Skeletal muscle tissue (tissue), 3 donors: ENCODE measurements at regions not wholly inside any gene's neighbourhood (a gene's known extent, or its start where the extent isn't known, plus 50 kb on each side); places are given as distances from the start of the nearest gene placed in this dataset.

Experiments
- H3K27ac ChIP-seq: one replicate; pipeline ENCODE4 v1.7.0; 2013; ENCODE audit warnings: mild to moderate bottlenecking, low read depth, low read length, inconsistent platforms
- H3K27me3 ChIP-seq, 3 donors: one replicate each; pipeline ENCODE4 v1.7.0; 2013; ENCODE audit warnings: low read length in 3 of 3; ENCODE audit not compliant: control insufficient read depth in 3 of 3, insufficient read depth in 3 of 3
- H3K36me3 ChIP-seq, 3 donors: one replicate each; pipeline ENCODE4 v1.7.0; 2013; ENCODE audit warnings: low read length in 3 of 3; ENCODE audit not compliant: control insufficient read depth in 3 of 3, insufficient read depth in 3 of 3
- H3K4me1 ChIP-seq, 3 donors: one replicate each; pipeline ENCODE4 v1.7.0; 2013; ENCODE audit warnings: low read length in 3 of 3, mild to moderate bottlenecking in 3 of 3; ENCODE audit not compliant: control insufficient read depth in 3 of 3, insufficient read depth in 3 of 3
- H3K4me3 ChIP-seq, 3 donors: one replicate each; pipeline ENCODE4 v1.7.0; 2013; ENCODE audit warnings: low read length in 3 of 3
- H3K9ac ChIP-seq, 3 donors: one replicate each; pipeline ENCODE4 v1.7.0; 2013; ENCODE audit warnings: low read length in 3 of 3, mild to moderate bottlenecking in 3 of 3, moderate library complexity in 2 of 3, low read depth in 1 of 3
- H3K9me3 ChIP-seq, 3 donors: one replicate each; pipeline ENCODE4 v1.7.0; 2013; ENCODE audit warnings: low read length in 3 of 3; ENCODE audit not compliant: control insufficient read depth in 3 of 3
- donor health status: Osteomylitis.

- H3K9me3 ChIP-seq: no peaks in the 10 kb centered on the region
- no peak overlapping the region for H3K4me3 ChIP-seq
- no peak overlapping the region for H3K9ac ChIP-seq
- no peak overlapping the region for H3K27ac ChIP-seq
- peaks cover 2 to 7% (median 5%) of the 10 kb centered on the region in 3 donors for H3K4me1 ChIP-seq
- H3K36me3 ChIP-seq: peaks cover 0 to 6% (median 2%) of the 10 kb centered on the region in 3 donors
- H3K27me3 ChIP-seq: no peaks in the 10 kb centered on the region
Observed at GRCh38 chr16:85440744-85441143, 172.4 kb upstream of the GSE1 start.

GRCh38 chr16:85441189-85441889 lies 171.8 kb upstream of the GSE1 start:
- no peak overlapping the region for H3K4me3 ChIP-seq
- H3K27ac ChIP-seq: no peak overlapping the region
- no peaks in the 10 kb centered on the region for H3K27me3 ChIP-seq
- peaks cover 0 to 6% (median 5%) of the 10 kb centered on the region in 3 donors for H3K4me1 ChIP-seq
- peaks cover 0 to 6% (median 2%) of the 10 kb centered on the region in 3 donors for H3K36me3 ChIP-seq
- H3K9ac ChIP-seq: no peak overlapping the region
- H3K9me3 ChIP-seq: no peaks in the 10 kb centered on the region

GRCh38 chr16:85441890-85442670 lies 171.0 kb upstream of the GSE1 start:
- Histone ChIP-seq H3K4me1 (peaks cover 0 to 14% (median 5%) of the 10 kb centered on the region in 3 donors), H3K4me3 (no peak overlapping the region), H3K9ac (no peak overlapping the region), H3K9me3 (no peaks in the 10 kb centered on the region), H3K27ac (no peak overlapping the region), H3K27me3 (no peaks in the 10 kb centered on the region), H3K36me3 (peaks cover 0 to 6% (median 2%) of the 10 kb centered on the region in 3 donors)

- Histone ChIP-seq H3K27ac (no peak overlapping the region), H3K4me1 (peaks cover 8 to 24% (median 10%) of the 10 kb centered on the region in 3 donors), H3K36me3 (peaks cover 0 to 6% (median 2%) of the 10 kb centered on the region in 3 donors), H3K27me3 (no peaks in the 10 kb centered on the region), H3K4me3 (no peak overlapping the region), H3K9ac (no peak overlapping the region), H3K9me3 (no peaks in the 10 kb centered on the region)
Observed at GRCh38 chr16:85443116-85443515, 170.0 kb upstream of the GSE1 start.

GRCh38 chr16:85443531-85443930 lies 169.6 kb upstream of the GSE1 start:
- Histone ChIP-seq H3K9ac (no peak overlapping the region), H3K9me3 (no peaks in the 10 kb centered on the region)

GRCh38 chr16:85445064-85445778 lies 167.9 kb upstream of the GSE1 start:
- no peak overlapping the region for H3K27ac ChIP-seq
- H3K9me3 ChIP-seq: no peaks in the 10 kb centered on the region
- H3K4me1 ChIP-seq: peaks cover 23 to 39% (median 28%) of the 10 kb centered on the region in 3 donors
- no peaks in the 10 kb centered on the region for H3K27me3 ChIP-seq
- no peaks in the 10 kb centered on the region for H3K36me3 ChIP-seq
- H3K9ac ChIP-seq: no peak overlapping the region
- H3K4me3 ChIP-seq: no peak overlapping the region

More at GRCh38 chr16:85443531-85443930, 169.6 kb upstream of the GSE1 start:
- Histone ChIP-seq H3K36me3 (peaks cover 0 to 2% (median 2%) of the 10 kb centered on the region in 3 donors), H3K27ac (no peak overlapping the region), H3K4me3 (no peak overlapping the region), H3K27me3 (no peaks in the 10 kb centered on the region), H3K4me1 (peaks cover 12 to 28% (median 14%) of the 10 kb centered on the region in 3 donors)

- H3K9me3 ChIP-seq: no peaks in the 10 kb centered on the region
- no peak overlapping the region for H3K27ac ChIP-seq
- H3K27me3 ChIP-seq: no peaks in the 10 kb centered on the region
- peaks cover 23 to 39% (median 28%) of the 10 kb centered on the region in 3 donors for H3K4me1 ChIP-seq
- no peaks in the 10 kb centered on the region for H3K36me3 ChIP-seq
- no peak overlapping the region for H3K4me3 ChIP-seq
- no peak overlapping the region for H3K9ac ChIP-seq
Observed at GRCh38 chr16:85445779-85446222, 167.3 kb upstream of the GSE1 start.

- peaks cover 23 to 39% (median 28%) of the 10 kb centered on the region in 3 donors for H3K4me1 ChIP-seq
- no peak overlapping the region for H3K27ac ChIP-seq
- H3K4me3 ChIP-seq: no peak overlapping the region
- H3K9ac ChIP-seq: peak overlapping the region in 1 of 3 donors; percentile 33
- no peaks in the 10 kb centered on the region for H3K9me3 ChIP-seq
- H3K27me3 ChIP-seq: no peaks in the 10 kb centered on the region
- no peaks in the 10 kb centered on the region for H3K36me3 ChIP-seq
Observed at GRCh38 chr16:85446951-85447692, 166.0 kb upstream of the GSE1 start.

GRCh38 chr16:85447693-85448313 lies 165.3 kb upstream of the GSE1 start:
- H3K27me3 ChIP-seq: no peaks in the 10 kb centered on the region
- H3K9ac ChIP-seq: peak overlapping the region in 1 of 3 donors; percentile 3
- H3K27ac ChIP-seq: no peak overlapping the region
- no peaks in the 10 kb centered on the region for H3K36me3 ChIP-seq
- no peak overlapping the region for H3K4me3 ChIP-seq
- peaks cover 23 to 39% (median 28%) of the 10 kb centered on the region in 3 donors for H3K4me1 ChIP-seq
- H3K9me3 ChIP-seq: no peaks in the 10 kb centered on the region
